Panc1 (cell line): ENCODE measurements at regions not wholly inside any gene's neighbourhood (a gene's known extent, or its start where the extent isn't known, plus 50 kb on each side); places are given as distances from the start of the nearest gene placed in this dataset.

Source experiments
- CTCF ChIP-seq: fragments of 450-650 bp; IDR thresholded peaks from 2 replicates; pipeline ENCODE4 v1.5.1; 2017; ENCODE audit warnings: mild to moderate bottlenecking
- POLR2AphosphoS5 ChIP-seq: IDR thresholded peaks from 2 replicates; pipeline ENCODE4 v1.6.1; 2012; ENCODE audit warnings: mild to moderate bottlenecking, low read depth, low read length, moderate library complexity
- SIN3A ChIP-seq: IDR thresholded peaks from 2 replicates; pipeline ENCODE4 v1.6.1; 2012; ENCODE audit warnings: low read depth, mild to moderate bottlenecking, low read length, moderate library complexity, borderline replicate concordance; ENCODE audit not compliant: insufficient read depth
- TF ChIP-seq, protein P1 (sequence below), 2 experiments: IDR thresholded peaks; 2 replicates each; pipeline ENCODE4 v1.6.1; 2011 to 2012; ENCODE audit warnings: low read depth in 2 of 2, control low read depth in 1 of 2, low read length in 1 of 2, mild to moderate bottlenecking in 1 of 2, moderate library complexity in 1 of 2; ENCODE audit not compliant: insufficient read depth in 1 of 2

GRCh38 chr12:25323581-25323982, 72.9 kb upstream of the KRAS start:
- TF ChIP-seq POLR2AphosphoS5 (no peak), CTCF (no peak; the same call in 1 of the 2 replicates), SIN3A (no peak)
- TF ChIP-seq, protein P1, sequence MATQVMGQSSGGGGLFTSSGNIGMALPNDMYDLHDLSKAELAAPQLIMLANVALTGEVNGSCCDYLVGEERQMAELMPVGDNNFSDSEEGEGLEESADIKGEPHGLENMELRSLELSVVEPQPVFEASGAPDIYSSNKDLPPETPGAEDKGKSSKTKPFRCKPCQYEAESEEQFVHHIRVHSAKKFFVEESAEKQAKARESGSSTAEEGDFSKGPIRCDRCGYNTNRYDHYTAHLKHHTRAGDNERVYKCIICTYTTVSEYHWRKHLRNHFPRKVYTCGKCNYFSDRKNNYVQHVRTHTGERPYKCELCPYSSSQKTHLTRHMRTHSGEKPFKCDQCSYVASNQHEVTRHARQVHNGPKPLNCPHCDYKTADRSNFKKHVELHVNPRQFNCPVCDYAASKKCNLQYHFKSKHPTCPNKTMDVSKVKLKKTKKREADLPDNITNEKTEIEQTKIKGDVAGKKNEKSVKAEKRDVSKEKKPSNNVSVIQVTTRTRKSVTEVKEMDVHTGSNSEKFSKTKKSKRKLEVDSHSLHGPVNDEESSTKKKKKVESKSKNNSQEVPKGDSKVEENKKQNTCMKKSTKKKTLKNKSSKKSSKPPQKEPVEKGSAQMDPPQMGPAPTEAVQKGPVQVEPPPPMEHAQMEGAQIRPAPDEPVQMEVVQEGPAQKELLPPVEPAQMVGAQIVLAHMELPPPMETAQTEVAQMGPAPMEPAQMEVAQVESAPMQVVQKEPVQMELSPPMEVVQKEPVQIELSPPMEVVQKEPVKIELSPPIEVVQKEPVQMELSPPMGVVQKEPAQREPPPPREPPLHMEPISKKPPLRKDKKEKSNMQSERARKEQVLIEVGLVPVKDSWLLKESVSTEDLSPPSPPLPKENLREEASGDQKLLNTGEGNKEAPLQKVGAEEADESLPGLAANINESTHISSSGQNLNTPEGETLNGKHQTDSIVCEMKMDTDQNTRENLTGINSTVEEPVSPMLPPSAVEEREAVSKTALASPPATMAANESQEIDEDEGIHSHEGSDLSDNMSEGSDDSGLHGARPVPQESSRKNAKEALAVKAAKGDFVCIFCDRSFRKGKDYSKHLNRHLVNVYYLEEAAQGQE (IDR thresholded peaks at IDR 0.05; ENCODE audit: insufficient read depth in 1 of 2, low read depth in 2 of 2, low read length in 1 of 2) = no peak
